SU-DHL-6 (cell line): ENCODE measurements at regions not wholly inside any gene's neighbourhood (a gene's known extent, or its start where the extent isn't known, plus 50 kb on each side); places are given as distances from the start of the nearest gene placed in this dataset.

ENCODE experiments used
- H2AFZ ChIP-seq: fragments of 200-600 bp; sonication (generic); 2 replicates; pipeline ENCODE4 v1.6.1; 2014; ENCODE audit warnings: low read depth, mild to moderate bottlenecking, moderate library complexity, mixed read lengths, antibody characterized with exemption, low read length; ENCODE audit not compliant: severe bottlenecking
- H3F3A ChIP-seq: fragments of 200-600 bp; shearing (Covaris generic); 2 replicates; pipeline ENCODE4 v1.6.0; 2016; ENCODE audit warnings: antibody characterized with exemption, mild to moderate bottlenecking; ENCODE audit not compliant: insufficient read depth
- H3K27ac ChIP-seq: fragments of 200-600 bp; sonication (generic); 2 replicates; pipeline ENCODE4 v1.5.1; 2016; ENCODE audit warnings: low read depth, mild to moderate bottlenecking, low read length, moderate library complexity, mixed read lengths
- H3K27me3 ChIP-seq: fragments of 200-600 bp; sonication (generic), shearing (Covaris generic); 2 replicates; pipeline ENCODE4 v1.6.0; 2014; ENCODE audit warnings: mild to moderate bottlenecking, low read length
- H3K36me3 ChIP-seq: fragments of 200-600 bp; sonication (generic); 2 replicates; pipeline ENCODE4 v1.6.1; 2014; ENCODE audit warnings: mild to moderate bottlenecking, low read length, mixed read lengths
- H3K4me2 ChIP-seq: fragments of 300-600, 200-600 bp; shearing (Covaris generic), sonication (generic); 2 replicates; pipeline ENCODE4 v1.6.0; 2014; ENCODE audit warnings: low read length, low read depth, mild to moderate bottlenecking; ENCODE audit not compliant: poor library complexity, severe bottlenecking
- H3K4me3 ChIP-seq: fragments of 200-600 bp; sonication (generic); 2 replicates; pipeline ENCODE4 v1.5.1; 2014; ENCODE audit warnings: antibody characterized with exemption, low read length, mild to moderate bottlenecking, mixed read lengths; ENCODE audit not compliant: insufficient read depth, poor library complexity, severe bottlenecking
- H3K79me2 ChIP-seq: fragments of 200-600 bp; sonication (generic); 2 replicates; pipeline ENCODE4 v1.6.1; 2014; ENCODE audit warnings: mild to moderate bottlenecking, low read length, moderate library complexity; ENCODE audit not compliant: insufficient read depth
- H3K9ac ChIP-seq: fragments of 200-600 bp; sonication (generic); 2 replicates; pipeline ENCODE4 v1.7.0; 2014; ENCODE audit warnings: mild to moderate bottlenecking, low read length
- H3K9me2 ChIP-seq: fragments of 200-600 bp; sonication (generic); replicated peaks from 2 replicates; pipeline ENCODE4 v1.6.1; 2014; ENCODE audit warnings: low read length; ENCODE audit not compliant: insufficient read depth
- H3K9me3 ChIP-seq: fragments of 200-600 bp; sonication (generic); 2 replicates; pipeline ENCODE4 v1.6.1; 2014; ENCODE audit warnings: low read length, mixed read lengths; ENCODE audit not compliant: insufficient read depth
- H4K20me1 ChIP-seq: fragments of 200-600 bp; sonication (generic); 2 replicates; pipeline ENCODE4 v1.6.1; 2014; ENCODE audit warnings: low read depth, mild to moderate bottlenecking, antibody characterized with exemption, low read length, moderate library complexity, mixed read lengths
- EZH2phosphoT487 ChIP-seq: fragments of 200-600 bp; sonication (generic), shearing (Covaris generic); conservative IDR thresholded peaks from 2 replicates; pipeline ENCODE4 v1.6.1; 2018; ENCODE audit warnings: mild to moderate bottlenecking, antibody characterized with exemption, low read length, moderate library complexity, mixed read lengths
- TF ChIP-seq, protein P1 (sequence below): fragments of 200-600 bp; sonication (generic); IDR thresholded peaks from one replicate; pipeline ENCODE4 v1.5.1; 2017; ENCODE audit warnings: antibody characterized with exemption, mild to moderate bottlenecking, low read length, moderate library complexity; ENCODE audit not compliant: insufficient read depth, poor library complexity, severe bottlenecking

DNA sequence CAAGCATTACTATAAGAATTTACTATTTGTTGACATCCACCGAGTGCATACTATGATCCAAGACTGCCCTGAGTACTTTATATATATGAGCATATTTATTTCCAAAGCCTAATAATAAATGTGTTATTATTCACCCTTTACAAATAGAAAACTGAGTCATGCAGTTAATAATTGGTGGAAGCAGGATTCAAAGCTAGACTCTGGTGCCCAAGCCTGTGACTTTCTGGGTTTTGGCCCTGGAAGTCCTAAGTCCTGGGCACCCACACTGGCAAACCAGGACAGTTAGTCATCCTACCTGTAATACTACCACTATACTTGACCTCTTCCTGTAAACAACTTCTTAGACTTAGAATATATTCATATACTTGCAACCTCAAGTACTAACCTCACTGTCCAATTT is 257.4 kb upstream of the IRX5 start:
- H3K9me3 ChIP-seq = no peaks in the 10 kb centered on the region
- H3K27ac ChIP-seq = no peak overlapping the region
- TF ChIP-seq, protein P1, sequence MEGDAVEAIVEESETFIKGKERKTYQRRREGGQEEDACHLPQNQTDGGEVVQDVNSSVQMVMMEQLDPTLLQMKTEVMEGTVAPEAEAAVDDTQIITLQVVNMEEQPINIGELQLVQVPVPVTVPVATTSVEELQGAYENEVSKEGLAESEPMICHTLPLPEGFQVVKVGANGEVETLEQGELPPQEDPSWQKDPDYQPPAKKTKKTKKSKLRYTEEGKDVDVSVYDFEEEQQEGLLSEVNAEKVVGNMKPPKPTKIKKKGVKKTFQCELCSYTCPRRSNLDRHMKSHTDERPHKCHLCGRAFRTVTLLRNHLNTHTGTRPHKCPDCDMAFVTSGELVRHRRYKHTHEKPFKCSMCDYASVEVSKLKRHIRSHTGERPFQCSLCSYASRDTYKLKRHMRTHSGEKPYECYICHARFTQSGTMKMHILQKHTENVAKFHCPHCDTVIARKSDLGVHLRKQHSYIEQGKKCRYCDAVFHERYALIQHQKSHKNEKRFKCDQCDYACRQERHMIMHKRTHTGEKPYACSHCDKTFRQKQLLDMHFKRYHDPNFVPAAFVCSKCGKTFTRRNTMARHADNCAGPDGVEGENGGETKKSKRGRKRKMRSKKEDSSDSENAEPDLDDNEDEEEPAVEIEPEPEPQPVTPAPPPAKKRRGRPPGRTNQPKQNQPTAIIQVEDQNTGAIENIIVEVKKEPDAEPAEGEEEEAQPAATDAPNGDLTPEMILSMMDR = no peak
- TF ChIP-seq EZH2phosphoT487 = no peak
- H4K20me1 ChIP-seq = no peaks in the 10 kb centered on the region
- no peaks in the 10 kb centered on the region for H3K36me3 ChIP-seq
- no peaks in the 10 kb centered on the region for H3K79me2 ChIP-seq
- H3K9ac ChIP-seq = no peak overlapping the region
- H3K4me3 ChIP-seq = no peak overlapping the region
- H3K9me2 ChIP-seq = no peaks in the 10 kb centered on the region
- H3F3A ChIP-seq = no peaks in the 10 kb centered on the region
- no peak overlapping the region for H3K4me2 ChIP-seq
- H3K27me3 ChIP-seq = no peaks in the 10 kb centered on the region
- no peak overlapping the region for H2AFZ ChIP-seq

DNA sequence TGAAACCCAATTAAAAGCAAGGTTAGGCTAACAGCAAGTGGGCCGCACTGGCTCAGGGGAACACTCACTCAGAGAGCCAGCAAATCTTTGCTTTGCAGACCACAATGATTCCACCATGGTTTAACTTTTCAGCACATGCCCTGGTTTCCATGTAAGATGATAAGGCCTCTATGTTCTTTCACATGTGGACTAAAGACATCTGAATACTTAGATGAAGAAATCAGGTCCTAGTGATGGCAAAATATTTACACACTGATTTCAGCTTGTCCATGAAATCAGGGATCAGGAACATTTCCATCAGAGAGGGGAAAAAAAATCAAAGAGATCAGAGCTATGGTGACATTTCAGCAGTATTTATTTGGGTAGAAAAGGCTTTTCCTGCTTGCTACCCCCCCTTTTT is 258.2 kb upstream of the IRX5 start:
- H3F3A ChIP-seq = no peaks in the 10 kb centered on the region
- no peaks in the 10 kb centered on the region for H3K79me2 ChIP-seq
- H3K9me2 ChIP-seq = no peaks in the 10 kb centered on the region
- H4K20me1 ChIP-seq = no peaks in the 10 kb centered on the region
- no peak overlapping the region for H3K27ac ChIP-seq
- H3K4me2 ChIP-seq = no peak overlapping the region
- no peaks in the 10 kb centered on the region for H3K9me3 ChIP-seq
- no peak for TF ChIP-seq EZH2phosphoT487
- TF ChIP-seq, protein P1 = no peak
- no peak overlapping the region for H3K9ac ChIP-seq
- H3K27me3 ChIP-seq = no peaks in the 10 kb centered on the region
- no peak overlapping the region for H2AFZ ChIP-seq
- no peaks in the 10 kb centered on the region for H3K36me3 ChIP-seq
- no peak overlapping the region for H3K4me3 ChIP-seq

DNA sequence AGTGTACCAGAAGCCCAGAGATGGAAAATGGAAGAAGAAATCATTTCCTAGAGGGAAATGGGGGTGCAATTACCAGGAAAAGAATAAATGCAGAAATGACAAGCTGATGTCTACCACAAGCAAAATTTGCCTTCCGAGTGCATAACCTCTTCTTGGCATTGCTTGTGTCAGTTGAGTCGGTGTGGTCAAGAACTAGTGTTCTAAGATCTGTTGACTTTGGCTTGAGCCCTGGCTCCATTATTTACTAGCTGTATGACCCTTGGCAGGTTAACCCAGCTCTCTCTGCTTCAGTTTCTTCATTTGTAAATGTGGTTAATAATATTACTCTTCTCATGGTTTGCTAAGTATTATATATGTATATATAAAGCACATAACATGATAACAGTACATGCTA is 273.0 kb upstream of the IRX5 start:
- H2AFZ ChIP-seq = no peak overlapping the region
- H3K9ac ChIP-seq = no peak overlapping the region
- no peak overlapping the region for H3K4me2 ChIP-seq
- TF ChIP-seq, protein P1 = no peak
- no peak for TF ChIP-seq EZH2phosphoT487
- no peaks in the 10 kb centered on the region for H3K79me2 ChIP-seq
- H3K27me3 ChIP-seq = no peaks in the 10 kb centered on the region
- H3K9me2 ChIP-seq = no peaks in the 10 kb centered on the region
- no peaks in the 10 kb centered on the region for H4K20me1 ChIP-seq
- no peaks in the 10 kb centered on the region for H3K9me3 ChIP-seq
- no peak overlapping the region for H3K4me3 ChIP-seq
- no peaks in the 10 kb centered on the region for H3F3A ChIP-seq
- no peaks in the 10 kb centered on the region for H3K36me3 ChIP-seq
- H3K27ac ChIP-seq = no peak overlapping the region

DNA sequence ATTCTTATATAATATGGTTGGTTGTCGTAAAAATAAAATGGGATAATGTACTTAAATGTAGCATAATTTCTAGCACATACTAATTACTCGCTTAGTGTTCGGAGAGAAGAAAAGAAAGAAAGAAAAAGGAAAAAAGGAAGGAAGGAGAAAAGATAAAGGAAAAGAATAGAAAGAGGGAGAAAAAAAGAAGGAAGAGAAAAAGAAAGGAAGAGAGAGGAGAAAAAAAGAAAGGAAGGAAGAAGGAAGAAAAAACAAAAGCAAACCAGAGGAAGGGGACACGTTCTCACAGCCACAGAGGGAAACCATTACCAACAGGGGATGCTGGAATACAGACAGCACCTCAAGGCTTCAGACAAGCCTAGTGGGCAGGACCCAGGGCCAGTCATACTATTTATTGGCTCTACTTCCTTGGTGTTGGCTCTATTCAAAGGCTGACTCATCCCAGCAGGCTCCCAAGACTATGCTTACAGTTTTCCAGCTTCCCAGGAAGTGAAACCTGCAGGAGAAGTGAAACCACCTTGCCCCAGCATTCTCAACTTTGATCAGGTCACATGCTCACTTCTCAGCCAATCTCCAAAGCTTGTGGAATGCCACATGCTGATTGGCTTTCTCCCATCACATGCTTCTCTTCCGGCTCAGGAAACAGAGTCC is 273.5 kb upstream of the IRX5 start:
- H2AFZ ChIP-seq = no peak overlapping the region
- H3K79me2 ChIP-seq = no peaks in the 10 kb centered on the region
- no peaks in the 10 kb centered on the region for H3K9me2 ChIP-seq
- no peaks in the 10 kb centered on the region for H3K9me3 ChIP-seq
- no peak overlapping the region for H3K4me2 ChIP-seq
- no peak for TF ChIP-seq EZH2phosphoT487
- TF ChIP-seq, protein P1 = no peak
- H3K4me3 ChIP-seq = no peak overlapping the region
- H3K27me3 ChIP-seq = no peaks in the 10 kb centered on the region
- no peak overlapping the region for H3K9ac ChIP-seq
- H3K27ac ChIP-seq = no peak overlapping the region
- no peaks in the 10 kb centered on the region for H4K20me1 ChIP-seq
- no peaks in the 10 kb centered on the region for H3F3A ChIP-seq
- no peaks in the 10 kb centered on the region for H3K36me3 ChIP-seq
